HEK293 (cell line): ENCODE measurements at regions not wholly inside any gene's neighbourhood (a gene's known extent, or its start where the extent isn't known, plus 50 kb on each side); places are given as distances from the start of the nearest gene placed in this dataset.

Experiments
- BCL11B ChIP-seq: fragments of 450-650 bp; formaldehyde crosslinking; IDR thresholded peaks from 2 replicates; pipeline ENCODE4 v1.5.1; 2016; ENCODE audit warnings: low read depth, missing biosample characterization, missing genetic modification characterization
- EGR2 ChIP-seq: fragments of 450-650 bp; formaldehyde crosslinking; IDR thresholded peaks from 2 replicates; pipeline ENCODE4 v1.5.1; 2016; ENCODE audit warnings: low read depth, missing biosample characterization, missing genetic modification characterization
- FEZF1 ChIP-seq: fragments of 450-650 bp; formaldehyde crosslinking; IDR thresholded peaks from 2 replicates; pipeline ENCODE4 v1.5.1; 2016; ENCODE audit warnings: missing biosample characterization, missing genetic modification characterization
- GLI2 ChIP-seq: fragments of 450-650 bp; formaldehyde crosslinking; IDR thresholded peaks from 2 replicates; pipeline ENCODE4; 2017; ENCODE audit warnings: missing biosample characterization, missing genetic modification characterization, low read depth, borderline replicate concordance
- KLF16 ChIP-seq: fragments of 450-650 bp; formaldehyde crosslinking; IDR thresholded peaks from 2 replicates; pipeline ENCODE4 v1.5.1; 2017; ENCODE audit warnings: missing biosample characterization, missing genetic modification characterization
- KLF7 ChIP-seq: fragments of 450-650 bp; formaldehyde crosslinking; IDR thresholded peaks from 2 replicates; pipeline ENCODE4 v1.5.1; 2016; ENCODE audit warnings: missing biosample characterization, missing genetic modification characterization, borderline replicate concordance
- OVOL3 ChIP-seq: fragments of 450-650 bp; formaldehyde crosslinking; IDR thresholded peaks from 2 replicates; pipeline ENCODE4 v1.5.1; 2016; ENCODE audit warnings: missing biosample characterization, missing genetic modification characterization
- PBX3 ChIP-seq: sonication (generic); formaldehyde crosslinking; IDR thresholded peaks from 2 replicates; pipeline ENCODE4 v1.8.1; 2022; ENCODE audit warnings: mild to moderate bottlenecking, moderate library complexity, missing genetic modification reagents
- RBAK ChIP-seq: fragments of 450-650 bp; formaldehyde crosslinking; IDR thresholded peaks from 2 replicates; pipeline ENCODE4 v1.5.1; 2016; ENCODE audit warnings: missing biosample characterization, missing genetic modification characterization
- SALL2 ChIP-seq: fragments of 450-650 bp; formaldehyde crosslinking; IDR thresholded peaks from 2 replicates; pipeline ENCODE4 v1.5.0; 2017; ENCODE audit warnings: missing biosample characterization, mild to moderate bottlenecking, missing genetic modification characterization, borderline replicate concordance
- ZBTB20 ChIP-seq: fragments of 450-650 bp; formaldehyde crosslinking; IDR thresholded peaks from 2 replicates; pipeline ENCODE4 v1.5.1; 2016; ENCODE audit warnings: missing biosample characterization, missing genetic modification characterization
- ZFP69B ChIP-seq: fragments of 450-650 bp; formaldehyde crosslinking; IDR thresholded peaks from 2 replicates; pipeline ENCODE4 v1.5.1; 2016; ENCODE audit warnings: missing biosample characterization, missing genetic modification characterization
- ZNF155 ChIP-seq: fragments of 450-650 bp; formaldehyde crosslinking; IDR thresholded peaks from 2 replicates; pipeline ENCODE4 v1.5.1; 2016; ENCODE audit warnings: missing biosample characterization, missing genetic modification characterization
- ZNF19 ChIP-seq: fragments of 450-650 bp; formaldehyde crosslinking; IDR thresholded peaks from 2 replicates; pipeline ENCODE4; 2016; ENCODE audit warnings: missing biosample characterization, missing genetic modification characterization, low read depth
- ZNF248 ChIP-seq: fragments of 450-650 bp; formaldehyde crosslinking; IDR thresholded peaks from 2 replicates; pipeline ENCODE4 v1.5.1; 2017; ENCODE audit warnings: missing biosample characterization, missing genetic modification characterization
- ZNF266 ChIP-seq: fragments of 450-650 bp; formaldehyde crosslinking; IDR thresholded peaks from 2 replicates; pipeline ENCODE4 v1.5.1; 2016; ENCODE audit warnings: missing biosample characterization, missing genetic modification characterization, low read depth
- ZNF354C ChIP-seq: fragments of 450-650 bp; formaldehyde crosslinking; IDR thresholded peaks from 2 replicates; pipeline ENCODE4 v1.5.1; 2016; ENCODE audit warnings: missing biosample characterization, missing genetic modification characterization, low read depth, borderline replicate concordance
- ZNF394 ChIP-seq: fragments of 450-650 bp; formaldehyde crosslinking; IDR thresholded peaks from 2 replicates; pipeline ENCODE4 v1.5.1; 2016; ENCODE audit warnings: missing biosample characterization, missing genetic modification characterization, mild to moderate bottlenecking, moderate library complexity, borderline replicate concordance
- ZNF398 ChIP-seq: fragments of 450-650 bp; formaldehyde crosslinking; IDR thresholded peaks from 2 replicates; pipeline ENCODE4 v1.5.1; 2017; ENCODE audit warnings: missing biosample characterization, missing genetic modification characterization
- ZNF426 ChIP-seq: fragments of 450-650 bp; formaldehyde crosslinking; IDR thresholded peaks from 2 replicates; pipeline ENCODE4 v1.5.1; 2017; ENCODE audit warnings: missing biosample characterization, missing genetic modification characterization, mild to moderate bottlenecking, inconsistent platforms, moderate library complexity
- ZNF433 ChIP-seq: fragments of 450-650 bp; formaldehyde crosslinking; IDR thresholded peaks from 2 replicates; pipeline ENCODE4 v1.5.1; 2016; ENCODE audit warnings: missing biosample characterization, missing genetic modification characterization, low read depth
- ZNF501 ChIP-seq: fragments of 450-650 bp; formaldehyde crosslinking; IDR thresholded peaks from 2 replicates; pipeline ENCODE4 v1.5.1; 2016; ENCODE audit warnings: missing biosample characterization, missing genetic modification characterization
- ZNF549 ChIP-seq: fragments of 450-650 bp; IDR thresholded peaks from 2 replicates; pipeline ENCODE4 v1.5.1; 2018; ENCODE audit warnings: missing biosample characterization, missing genetic modification characterization, mild to moderate bottlenecking, inconsistent platforms, moderate library complexity
- ZNF558 ChIP-seq: fragments of 450-650 bp; formaldehyde crosslinking; IDR thresholded peaks from 2 replicates; pipeline ENCODE4 v1.5.1; 2016; ENCODE audit warnings: missing biosample characterization, missing genetic modification characterization
- ZNF623 ChIP-seq: fragments of 450-650 bp; formaldehyde crosslinking; IDR thresholded peaks from 2 replicates; pipeline ENCODE4 v1.5.1; 2016; ENCODE audit warnings: missing biosample characterization, missing genetic modification characterization
- ZNF624 ChIP-seq: fragments of 450-650 bp; formaldehyde crosslinking; IDR thresholded peaks from 2 replicates; pipeline ENCODE4 v1.5.1; 2017; ENCODE audit warnings: missing biosample characterization, missing genetic modification characterization
- ZNF629 ChIP-seq: fragments of 450-650 bp; formaldehyde crosslinking; IDR thresholded peaks from 2 replicates; pipeline ENCODE4 v1.5.1; 2017; ENCODE audit warnings: missing biosample characterization, missing genetic modification characterization
- ZNF791 ChIP-seq: fragments of 450-650 bp; formaldehyde crosslinking; IDR thresholded peaks from 2 replicates; pipeline ENCODE4 v1.5.1; 2016; ENCODE audit warnings: missing biosample characterization, missing genetic modification characterization
- ZSCAN4 ChIP-seq: fragments of 450-650 bp; formaldehyde crosslinking; IDR thresholded peaks from 2 replicates; pipeline ENCODE4 v1.5.1; 2017; ENCODE audit warnings: missing biosample characterization, missing genetic modification characterization
- TF ChIP-seq, protein P1 (sequence below): fragments of 450-650 bp; formaldehyde crosslinking; conservative IDR thresholded peaks from 2 replicates; pipeline ENCODE4 v1.5.1; 2016; ENCODE audit warnings: low read depth, missing biosample characterization, missing genetic modification characterization
- TF ChIP-seq, protein P2 (sequence below): fragments of 450-650 bp; formaldehyde crosslinking; IDR thresholded peaks from 2 replicates; pipeline ENCODE4 v1.5.1; 2016; ENCODE audit warnings: missing biosample characterization, missing genetic modification characterization

- TF ChIP-seq, protein P1, sequence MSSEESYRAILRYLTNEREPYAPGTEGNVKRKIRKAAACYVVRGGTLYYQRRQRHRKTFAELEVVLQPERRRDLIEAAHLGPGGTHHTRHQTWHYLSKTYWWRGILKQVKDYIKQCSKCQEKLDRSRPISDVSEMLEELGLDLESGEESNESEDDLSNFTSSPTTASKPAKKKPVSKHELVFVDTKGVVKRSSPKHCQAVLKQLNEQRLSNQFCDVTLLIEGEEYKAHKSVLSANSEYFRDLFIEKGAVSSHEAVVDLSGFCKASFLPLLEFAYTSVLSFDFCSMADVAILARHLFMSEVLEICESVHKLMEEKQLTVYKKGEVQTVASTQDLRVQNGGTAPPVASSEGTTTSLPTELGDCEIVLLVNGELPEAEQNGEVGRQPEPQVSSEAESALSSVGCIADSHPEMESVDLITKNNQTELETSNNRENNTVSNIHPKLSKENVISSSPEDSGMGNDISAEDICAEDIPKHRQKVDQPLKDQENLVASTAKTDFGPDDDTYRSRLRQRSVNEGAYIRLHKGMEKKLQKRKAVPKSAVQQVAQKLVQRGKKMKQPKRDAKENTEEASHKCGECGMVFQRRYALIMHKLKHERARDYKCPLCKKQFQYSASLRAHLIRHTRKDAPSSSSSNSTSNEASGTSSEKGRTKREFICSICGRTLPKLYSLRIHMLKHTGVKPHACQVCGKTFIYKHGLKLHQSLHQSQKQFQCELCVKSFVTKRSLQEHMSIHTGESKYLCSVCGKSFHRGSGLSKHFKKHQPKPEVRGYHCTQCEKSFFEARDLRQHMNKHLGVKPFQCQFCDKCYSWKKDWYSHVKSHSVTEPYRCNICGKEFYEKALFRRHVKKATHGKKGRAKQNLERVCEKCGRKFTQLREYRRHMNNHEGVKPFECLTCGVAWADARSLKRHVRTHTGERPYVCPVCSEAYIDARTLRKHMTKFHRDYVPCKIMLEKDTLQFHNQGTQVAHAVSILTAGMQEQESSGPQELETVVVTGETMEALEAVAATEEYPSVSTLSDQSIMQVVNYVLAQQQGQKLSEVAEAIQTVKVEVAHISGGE (tag by site-specific recombination): peak; percentile 86
- TF ChIP-seq GLI2 (tag by site-specific recombination) (peak; percentile 62; the same call in 1 of the 2 replicates), ZFP69B (tag by site-specific recombination) (no peak), ZNF623 (tag by site-specific recombination) (peak; percentile 78), KLF16 (tag by site-specific recombination) (no peak), ZNF624 (tag by site-specific recombination) (no peak), ZNF426 (peak; percentile 89), ZNF791 (tag by site-specific recombination) (0 out of 2 replicates have a peak, but pooled peaks have one; percentile 50), RBAK (peak; percentile 36; the same call in 1 of the 2 replicates), ZNF501 (tag by site-specific recombination) (0 out of 2 replicates have a peak, but pooled peaks have one; percentile 26), PBX3 (CRISPR knock-in tag) (no peak), ZNF549 (tag by site-specific recombination) (no peak), ZNF266 (tag by site-specific recombination) (peak; percentile 74), SALL2 (tag by site-specific recombination) (no peak), ZNF394 (peak; percentile 92), ZBTB20 (tag by site-specific recombination) (no peak), ZNF629 (tag by site-specific recombination) (peak; percentile 53; the same call in 1 of the 2 replicates), ZNF398 (tag by site-specific recombination) (no peak), ZNF155 (tag by site-specific recombination) (no peak), ZNF248 (no peak), ZNF354C (tag by site-specific recombination) (peak; percentile 45; the same call in 1 of the 2 replicates), FEZF1 (tag by site-specific recombination) (no peak), ZSCAN4 (tag by site-specific recombination) (no peak), ZNF19 (tag by site-specific recombination) (no peak), ZNF433 (tag by site-specific recombination) (peak; percentile 52; the same call in 1 of the 2 replicates), EGR2 (tag by site-specific recombination) (no peak), KLF7 (tag by site-specific recombination) (peak; percentile 58; the same call in 1 of the 2 replicates), ZNF558 (tag by site-specific recombination) (peak; percentile 77; the same call in 1 of the 2 replicates), BCL11B (no peak), OVOL3 (tag by site-specific recombination) (peak; percentile 35; the same call in 1 of the 2 replicates)
- TF ChIP-seq, protein P2, sequence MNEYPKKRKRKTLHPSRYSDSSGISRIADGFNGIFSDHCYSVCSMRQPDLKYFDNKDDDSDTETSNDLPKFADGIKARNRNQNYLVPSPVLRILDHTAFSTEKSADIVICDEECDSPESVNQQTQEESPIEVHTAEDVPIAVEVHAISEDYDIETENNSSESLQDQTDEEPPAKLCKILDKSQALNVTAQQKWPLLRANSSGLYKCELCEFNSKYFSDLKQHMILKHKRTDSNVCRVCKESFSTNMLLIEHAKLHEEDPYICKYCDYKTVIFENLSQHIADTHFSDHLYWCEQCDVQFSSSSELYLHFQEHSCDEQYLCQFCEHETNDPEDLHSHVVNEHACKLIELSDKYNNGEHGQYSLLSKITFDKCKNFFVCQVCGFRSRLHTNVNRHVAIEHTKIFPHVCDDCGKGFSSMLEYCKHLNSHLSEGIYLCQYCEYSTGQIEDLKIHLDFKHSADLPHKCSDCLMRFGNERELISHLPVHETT: 0 out of 2 replicates have a peak, but pooled peaks have one; percentile 20
Observed at GRCh38 chr1:232893481-232894313, 56.7 kb upstream of the NTPCR start (continued).
